NCI-H2029 treated with DMSO at 0.1 percent for 48 hours (cell line): ENCODE measurements at regions not wholly inside any gene's neighbourhood (a gene's known extent, or its start where the extent isn't known, plus 50 kb on each side); places are given as distances from the start of the nearest gene placed in this dataset.

ENCODE experiments used
- DNase-seq: peaks from one replicate; lab custom pipeline; 2025; lab: John Stamatoyannopoulos, UW

DNA sequence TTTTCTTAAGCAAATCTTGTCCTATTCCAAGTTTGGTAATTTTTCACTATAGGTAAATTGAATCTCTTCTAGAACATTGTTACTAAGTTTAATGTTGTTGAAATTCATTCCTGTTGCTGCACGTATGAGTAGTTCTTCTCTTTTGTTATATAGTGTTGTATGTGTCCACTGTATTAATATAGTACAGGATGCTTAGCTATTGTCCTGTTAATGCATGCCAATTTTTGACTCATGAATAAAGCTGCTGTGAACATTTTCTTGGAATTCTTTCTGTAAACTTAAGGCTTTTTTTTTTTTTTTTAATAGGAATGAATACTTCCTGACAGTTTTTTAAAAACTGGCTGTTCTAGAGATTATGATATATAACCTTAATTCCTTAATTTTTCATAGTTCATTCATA, 326.9 kb downstream of the SLC4A3 start:
- DNase-seq = no peak

DNA sequence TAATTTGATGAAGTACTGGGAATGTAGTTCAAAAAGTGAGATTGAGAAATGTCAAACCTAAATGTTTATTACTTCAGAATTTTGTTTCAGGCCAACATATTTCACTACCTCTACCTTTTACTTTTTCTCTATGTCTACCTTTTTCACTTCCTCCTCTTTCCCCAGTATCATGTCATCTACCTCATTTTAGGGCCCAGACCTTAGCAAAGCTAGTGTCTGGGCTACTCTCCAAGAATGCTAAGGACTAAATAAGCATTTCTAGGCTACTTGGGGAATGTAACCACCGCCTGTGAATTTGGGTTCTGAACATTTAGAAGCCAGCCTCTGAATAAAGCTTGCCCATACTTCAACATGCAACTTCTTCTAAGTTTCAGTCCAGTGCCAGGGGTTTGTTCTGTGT, 330.4 kb downstream of the SLC4A3 start:
- no peak for DNase-seq

DNA sequence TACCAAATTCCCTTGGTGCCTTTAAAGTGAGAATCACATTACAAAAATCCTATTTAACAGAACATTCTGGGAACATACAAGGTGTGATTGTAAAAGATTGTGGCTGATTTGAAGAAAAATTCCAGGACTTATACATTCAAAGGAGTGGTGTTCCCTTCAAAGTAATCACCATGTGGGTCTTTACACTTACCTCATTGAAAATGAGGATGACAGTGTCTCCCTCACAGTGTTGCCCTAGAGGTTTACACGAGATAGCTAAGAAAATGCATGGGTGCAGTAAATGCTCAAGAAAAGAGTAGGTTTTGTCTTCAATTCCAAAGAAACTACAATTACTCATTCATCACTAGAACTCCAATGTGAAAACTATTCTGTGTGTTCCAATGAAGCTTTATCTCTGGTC, 331.5 kb downstream of the SLC4A3 start:
- DNase-seq = no peak

DNA sequence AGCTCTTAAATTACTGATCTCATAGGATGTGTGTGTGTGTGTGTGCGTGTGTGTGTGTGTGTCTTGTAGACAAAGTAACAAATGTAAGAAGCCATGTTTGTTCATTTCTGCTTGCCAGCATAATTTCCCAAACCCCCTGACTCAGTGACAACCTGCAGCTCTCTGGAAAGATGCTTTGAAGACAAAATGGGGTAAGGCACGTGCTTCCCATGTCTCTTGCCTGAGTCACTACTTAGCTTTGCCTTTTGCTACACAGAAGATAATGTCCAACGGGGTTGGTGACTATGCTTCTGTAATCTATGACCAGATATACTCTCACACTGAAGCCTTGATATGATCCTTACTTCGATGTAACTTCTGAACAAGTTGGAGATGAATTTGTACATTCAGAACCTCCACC, 332.0 kb downstream of the SLC4A3 start:
- no peak for DNase-seq

GRCh38 chr2:219961947-219962498, 334.6 kb downstream of the SLC4A3 start:
- no peak for DNase-seq

- no peak for DNase-seq
These were observed 335.4 kb downstream of the SLC4A3 start for GRCh38 chr2:219962801-219963200.

DNA sequence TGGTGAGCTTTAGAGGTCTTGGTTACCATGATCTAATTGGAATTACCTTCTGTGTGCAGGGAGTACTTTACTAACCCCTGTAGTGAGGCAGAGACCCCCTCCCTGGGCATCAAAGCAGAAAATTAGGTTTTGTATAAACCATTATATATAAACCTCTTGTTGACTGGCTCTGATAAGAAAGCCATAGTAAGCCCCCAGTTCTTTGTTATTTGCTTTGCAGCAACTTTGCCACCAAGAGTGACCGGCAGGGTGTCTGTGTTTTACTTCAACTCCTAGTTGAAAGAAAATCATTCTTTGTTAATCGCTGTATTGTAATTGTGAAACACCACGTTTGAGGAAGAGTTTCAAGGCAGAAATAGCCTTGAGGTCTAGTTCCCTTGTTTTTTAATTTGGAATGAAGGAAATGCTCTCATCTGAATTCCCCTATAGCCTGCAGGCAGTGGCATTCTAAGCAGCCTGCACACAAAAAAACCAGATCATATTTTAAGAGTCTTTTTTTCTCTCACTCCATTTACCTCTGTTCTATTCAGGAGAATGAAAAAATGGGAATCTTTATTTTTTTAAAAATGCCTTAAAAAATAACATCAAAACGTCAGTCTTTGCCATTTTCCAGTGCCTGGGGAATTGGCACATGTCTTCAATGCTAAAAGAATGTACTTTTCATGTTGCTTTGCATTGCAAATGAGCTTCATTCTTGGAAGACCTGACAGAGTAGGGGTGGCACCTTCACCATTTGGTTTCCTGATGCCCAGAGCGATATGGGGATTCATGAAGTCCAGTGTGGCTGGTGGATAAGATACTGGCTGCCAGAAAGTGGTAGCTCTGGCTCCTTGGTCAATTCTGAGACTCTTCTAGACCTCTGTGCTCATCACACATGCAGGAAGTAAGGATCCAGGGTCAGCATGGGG, 338.1 kb downstream of the SLC4A3 start:
- no peak for DNase-seq

DNA sequence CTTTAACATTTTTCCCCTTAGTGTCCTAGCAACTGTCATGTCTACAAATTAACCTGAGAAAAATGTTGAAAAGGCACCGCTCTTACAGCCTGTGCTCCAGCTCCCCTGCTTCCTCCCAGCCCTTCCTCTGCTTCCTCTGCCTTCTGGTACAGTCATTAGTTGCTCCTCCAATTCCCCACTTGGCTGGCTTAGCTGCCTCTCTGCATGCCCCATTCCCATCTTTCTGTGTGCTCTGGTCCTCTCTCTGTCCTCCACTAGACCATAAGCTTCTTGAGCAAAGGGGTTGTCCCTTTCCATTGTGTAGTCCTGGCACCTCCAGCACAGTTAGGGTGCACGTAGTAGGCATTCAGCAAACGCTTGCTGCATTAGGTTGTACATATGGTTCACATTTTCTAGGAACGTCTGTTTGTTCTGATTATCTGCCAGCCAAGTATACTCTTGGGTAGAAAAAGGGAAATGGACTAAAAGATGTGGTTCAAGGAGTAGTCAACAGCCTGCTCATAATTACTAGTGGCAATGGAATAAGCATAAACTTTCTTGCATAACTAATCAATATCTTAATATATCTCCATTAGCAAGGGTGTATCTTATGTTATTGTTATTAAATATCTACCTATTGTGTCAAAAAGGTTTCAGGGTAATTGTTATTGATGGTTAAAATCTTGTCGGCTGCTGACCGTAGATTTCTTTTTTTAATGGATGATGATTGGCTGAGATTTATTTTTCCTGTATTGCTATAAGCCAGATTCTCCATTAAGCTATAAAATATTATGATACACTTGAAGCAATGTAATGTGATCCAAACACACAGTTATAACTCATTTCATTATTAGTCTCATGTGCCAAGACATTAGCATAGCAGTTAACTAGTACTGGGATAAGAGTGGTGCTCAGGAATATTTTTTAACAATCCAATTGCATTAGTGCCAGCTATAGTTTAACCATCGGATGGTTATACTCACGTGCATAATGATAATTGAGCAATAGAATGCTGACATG, 340.1 kb downstream of the SLC4A3 start:
- DNase-seq = no peak

DNA sequence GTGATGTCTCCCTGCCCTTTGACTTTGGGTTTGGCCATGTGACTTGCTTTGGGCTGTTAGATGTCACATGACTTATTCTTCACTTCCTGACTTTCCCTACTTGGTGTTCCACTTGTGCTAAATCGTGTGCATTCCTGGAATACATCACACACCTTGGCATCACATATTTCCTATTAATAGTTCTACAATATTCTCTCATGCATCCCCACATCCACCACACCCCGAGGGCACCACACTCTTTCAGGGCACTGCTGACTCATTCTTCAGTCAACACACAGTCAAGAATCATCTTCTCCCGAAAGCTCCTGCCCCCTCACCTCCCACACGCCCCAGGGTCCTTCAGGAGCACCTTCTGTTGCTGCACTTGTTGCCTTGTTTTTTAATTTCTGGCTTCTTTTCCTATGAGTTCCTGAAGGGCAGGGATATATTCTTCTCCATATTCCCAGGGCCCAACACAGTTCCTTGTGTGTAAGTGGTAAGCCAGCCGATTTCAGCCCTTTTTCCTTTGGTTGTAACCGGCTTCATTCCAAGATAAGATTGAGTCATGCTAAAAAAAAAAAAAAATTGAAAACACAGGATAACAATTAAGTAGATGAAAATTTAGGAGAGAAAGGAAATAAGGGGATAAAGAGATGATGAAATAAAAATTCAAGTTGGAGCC, 341.4 kb downstream of the SLC4A3 start:
- no peak for DNase-seq

DNA sequence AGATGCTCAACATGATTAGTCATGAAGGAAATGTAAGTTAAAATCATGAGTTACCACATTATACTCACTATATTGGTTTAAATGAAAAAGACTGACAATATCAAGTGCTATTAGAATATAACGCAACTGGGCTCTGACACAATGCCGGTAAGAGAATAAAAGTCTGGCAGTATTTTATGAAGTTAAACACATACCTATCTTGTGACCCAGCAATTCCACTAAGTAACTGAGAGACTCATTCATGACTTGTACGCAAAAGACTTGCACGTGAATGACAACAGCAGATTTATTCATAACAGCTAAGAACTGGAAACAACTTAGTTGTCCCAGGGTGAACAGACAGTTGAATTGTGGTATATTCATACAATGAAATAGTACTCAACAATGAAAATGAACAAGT, 342.1 kb downstream of the SLC4A3 start:
- DNase-seq = no peak

- no peak for DNase-seq
These were observed 345.7 kb downstream of the SLC4A3 start for GRCh38 chr2:219973136-219973535.

DNA sequence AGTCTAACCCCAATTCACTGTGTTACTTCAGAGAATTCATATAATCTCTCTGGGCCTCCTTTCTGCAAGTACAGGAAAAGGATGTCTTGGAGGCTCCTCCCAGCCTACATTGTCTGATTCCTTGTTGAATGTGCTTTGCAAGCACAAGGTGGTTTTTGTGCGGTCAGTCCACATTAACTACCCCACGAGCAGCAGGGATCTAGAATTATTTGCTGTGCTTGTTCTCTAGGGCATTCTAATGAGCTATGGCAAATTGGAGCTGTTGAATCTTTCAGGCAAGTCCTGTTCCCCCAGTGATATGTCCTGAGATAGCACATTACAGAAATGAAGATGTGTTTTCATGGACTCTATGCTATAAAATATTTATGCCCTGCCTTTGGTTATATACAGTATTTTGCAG, 349.4 kb downstream of the SLC4A3 start:
- DNase-seq = no peak

GRCh38 chr2:219980638-219981037, 353.2 kb downstream of the SLC4A3 start:
- no peak for DNase-seq

- DNase-seq = no peak
These were observed 356.4 kb downstream of the SLC4A3 start for GRCh38 chr2:219983836-219984235.

GRCh38 chr2:219985017-219985416, 357.6 kb downstream of the SLC4A3 start:
- DNase-seq = no peak

- DNase-seq = no peak
These were observed 360.4 kb downstream of the SLC4A3 start for GRCh38 chr2:219987830-219988229.

DNA sequence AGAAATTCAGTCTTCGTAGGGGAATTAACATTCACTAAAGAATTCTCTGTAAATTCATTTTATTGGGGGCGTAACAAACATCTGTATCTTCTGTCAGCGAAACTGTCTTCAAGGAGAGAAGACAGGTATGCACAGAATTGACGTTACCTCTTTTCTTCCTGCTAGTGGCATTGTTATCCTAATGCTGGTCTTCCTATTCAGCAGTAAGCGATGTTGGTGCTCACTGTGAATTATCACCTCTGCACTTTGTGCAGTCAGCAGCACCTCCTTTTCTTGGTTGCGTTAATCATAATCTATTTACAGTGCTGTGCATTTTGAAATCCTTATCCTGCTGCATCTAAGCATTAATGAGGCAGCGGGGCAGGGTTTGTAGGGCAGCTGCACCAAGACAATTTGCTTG, 362.3 kb downstream of the SLC4A3 start:
- no peak for DNase-seq

- DNase-seq = no peak
These were observed 363.7 kb downstream of the SLC4A3 start for GRCh38 chr2:219991116-219991515.

DNA sequence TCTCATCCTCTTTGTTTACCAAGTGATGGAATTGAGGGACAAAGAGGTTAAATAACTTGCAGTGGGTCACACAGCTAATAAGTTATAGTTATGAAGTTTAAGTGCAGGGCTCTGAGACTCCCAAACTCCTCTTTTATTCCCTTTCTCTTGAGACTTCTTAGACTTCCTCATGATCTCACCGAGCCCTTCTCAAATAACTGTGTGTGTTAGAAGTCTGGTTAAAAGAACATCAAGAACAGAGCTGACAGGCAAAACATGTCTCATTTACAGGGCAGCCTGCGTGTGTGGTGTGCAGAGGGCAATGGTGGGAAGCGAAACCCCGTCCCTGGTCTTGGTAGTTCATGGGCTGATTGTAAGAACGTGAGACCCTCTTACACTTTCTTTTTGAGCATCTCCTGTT, 368.0 kb downstream of the SLC4A3 start:
- no peak for DNase-seq

DNA sequence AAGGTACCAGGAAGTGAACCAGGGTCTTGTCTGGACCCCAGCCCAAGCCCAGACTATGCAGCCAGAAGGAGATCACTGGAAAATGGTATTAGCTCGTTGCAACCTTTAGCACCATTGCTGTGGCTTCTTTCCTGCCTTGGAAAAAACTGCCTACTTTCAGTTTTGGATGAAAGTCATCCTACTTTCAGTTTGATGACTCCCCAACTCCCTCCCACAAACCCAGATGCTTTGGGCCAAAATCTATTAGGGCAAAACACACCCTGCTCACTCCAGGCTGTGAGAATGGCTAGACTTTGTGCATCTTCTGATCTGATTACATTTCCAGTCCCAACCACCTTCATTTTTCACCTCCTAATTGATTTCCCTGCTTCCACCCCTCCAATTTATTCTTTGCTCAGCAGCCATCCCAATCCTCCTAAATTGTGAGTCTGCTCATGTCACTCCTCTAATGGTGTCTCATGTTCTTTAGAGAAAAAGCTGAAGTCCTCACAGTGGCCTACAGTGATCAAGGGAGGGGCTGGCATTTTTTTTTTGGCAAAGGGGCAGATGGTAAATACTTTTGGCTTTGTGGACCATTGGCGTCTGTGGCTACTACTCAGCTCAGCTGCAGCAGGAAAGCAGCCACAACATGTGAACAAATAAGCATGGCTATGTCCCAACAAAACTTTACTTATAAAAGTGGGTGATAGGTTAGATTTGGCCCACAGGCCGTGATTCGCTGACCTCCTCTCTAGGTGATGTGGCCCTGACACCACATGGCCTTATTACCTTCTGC, 368.7 kb downstream of the SLC4A3 start:
- DNase-seq = no peak

DNA sequence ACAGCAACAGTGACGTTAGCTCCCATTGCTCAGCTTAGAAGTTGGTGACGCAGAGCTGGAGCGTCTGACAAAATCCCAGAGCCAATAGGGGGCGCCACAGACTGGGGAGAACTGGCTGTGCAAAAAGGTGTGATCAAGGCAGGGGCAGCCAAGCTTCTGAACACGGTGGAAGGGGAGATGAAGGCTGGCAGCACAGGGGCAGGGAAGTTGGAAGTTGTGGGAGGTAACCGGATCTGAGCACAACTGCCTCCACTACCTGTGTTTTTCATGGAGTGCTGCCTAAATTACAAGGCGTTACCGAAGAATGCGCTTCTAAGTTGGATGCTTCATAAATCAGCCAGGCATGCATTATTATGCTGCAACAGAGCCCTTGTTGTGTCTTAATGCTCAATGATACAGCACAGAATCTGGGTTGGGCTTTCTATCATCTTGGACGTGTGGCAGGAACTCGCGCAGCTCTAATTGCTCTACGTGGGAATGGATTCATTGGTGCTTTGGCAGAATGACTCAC, 370.0 kb downstream of the SLC4A3 start:
- peak; percentile 11 for DNase-seq
